ENCODE measurements at regions not wholly inside any gene's neighbourhood (a gene's known extent, or its start where the extent isn't known, plus 50 kb on each side); places are given as distances from the start of the nearest gene placed in this dataset.
A peak's percentile ranks its signal among the peaks of the same experiment; 100 is the strongest.

DNA sequence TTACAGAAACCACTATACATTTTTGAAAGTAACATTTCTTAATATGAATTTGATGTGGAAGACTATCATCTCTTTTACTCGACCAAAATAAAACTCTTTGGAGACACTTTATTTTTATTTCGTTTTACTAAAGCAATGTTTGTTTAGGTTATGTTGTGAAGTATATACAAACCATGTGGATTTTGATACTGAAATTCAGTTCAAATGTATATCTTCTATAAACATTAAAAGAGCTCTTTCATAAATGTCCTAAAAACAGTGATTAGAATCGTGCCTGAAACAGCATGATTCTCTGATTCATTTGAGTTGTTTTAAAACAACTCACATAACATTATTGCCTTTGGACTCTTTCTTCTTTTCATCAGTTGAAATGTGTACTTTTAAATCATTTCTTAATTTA is 373.7 kb upstream of the GOLIM4 start:
- H3K27ac Mint-ChIP-seq (ENCODE audit: unreplicated experiment): no peak overlapping the region
- Histone ChIP-seq H3K9ac (ENCODE audit: low read length) (no peak overlapping the region), H3K27ac (ENCODE audit: low read depth, low read length) (no peak overlapping the region), H3K79me2 (ENCODE audit: insufficient read depth, low read length) (no peaks in the 10 kb centered on the region), H3K9me3 (ENCODE audit: insufficient read depth, low read depth, low read length) (no peaks in the 10 kb centered on the region), H3K27me3 (ENCODE audit: insufficient read depth, low read length) (no peaks in the 10 kb centered on the region), H3K4me2 (ENCODE audit: low read length) (no peak overlapping the region), H3K4me1 (ENCODE audit: insufficient read depth, low read length) (no peaks in the 10 kb centered on the region), H4K20me1 (ENCODE audit: insufficient read depth, low read length) (no peaks in the 10 kb centered on the region), H3K36me3 (ENCODE audit: insufficient read depth, low read length) (no peaks in the 10 kb centered on the region), H3K4me3 (ENCODE audit: insufficient read depth, low read depth, low read length) (no peak overlapping the region), H2AFZ (ENCODE audit: low read depth, low read length) (no peak overlapping the region)
- FAIRE-seq (no peak), DNase-seq (ENCODE audit: low read depth) (no peak)
- H3K36me3 Mint-ChIP-seq (ENCODE audit: low read depth, unreplicated experiment): no peaks in the 10 kb centered on the region
- no peaks in the 10 kb centered on the region for H3K4me1 Mint-ChIP-seq (ENCODE audit: low read depth, unreplicated experiment)
- no peaks in the 10 kb centered on the region for H3K27me3 Mint-ChIP-seq (ENCODE audit: low read depth, unreplicated experiment)
- TF ChIP-seq EZH2 (IDR thresholded peaks at IDR 0.05; ENCODE audit: insufficient read depth, low read length): no peak
- TF ChIP-seq, protein P1, sequence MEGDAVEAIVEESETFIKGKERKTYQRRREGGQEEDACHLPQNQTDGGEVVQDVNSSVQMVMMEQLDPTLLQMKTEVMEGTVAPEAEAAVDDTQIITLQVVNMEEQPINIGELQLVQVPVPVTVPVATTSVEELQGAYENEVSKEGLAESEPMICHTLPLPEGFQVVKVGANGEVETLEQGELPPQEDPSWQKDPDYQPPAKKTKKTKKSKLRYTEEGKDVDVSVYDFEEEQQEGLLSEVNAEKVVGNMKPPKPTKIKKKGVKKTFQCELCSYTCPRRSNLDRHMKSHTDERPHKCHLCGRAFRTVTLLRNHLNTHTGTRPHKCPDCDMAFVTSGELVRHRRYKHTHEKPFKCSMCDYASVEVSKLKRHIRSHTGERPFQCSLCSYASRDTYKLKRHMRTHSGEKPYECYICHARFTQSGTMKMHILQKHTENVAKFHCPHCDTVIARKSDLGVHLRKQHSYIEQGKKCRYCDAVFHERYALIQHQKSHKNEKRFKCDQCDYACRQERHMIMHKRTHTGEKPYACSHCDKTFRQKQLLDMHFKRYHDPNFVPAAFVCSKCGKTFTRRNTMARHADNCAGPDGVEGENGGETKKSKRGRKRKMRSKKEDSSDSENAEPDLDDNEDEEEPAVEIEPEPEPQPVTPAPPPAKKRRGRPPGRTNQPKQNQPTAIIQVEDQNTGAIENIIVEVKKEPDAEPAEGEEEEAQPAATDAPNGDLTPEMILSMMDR (IDR thresholded peaks at IDR 0.05; ENCODE audit: insufficient read depth, low read depth, low read length): no peak
- no peak overlapping the region for H3K4me3 Mint-ChIP-seq (ENCODE audit: unreplicated experiment)
- no peaks in the 10 kb centered on the region for H3K9me3 Mint-ChIP-seq (ENCODE audit: unreplicated experiment)

DNA sequence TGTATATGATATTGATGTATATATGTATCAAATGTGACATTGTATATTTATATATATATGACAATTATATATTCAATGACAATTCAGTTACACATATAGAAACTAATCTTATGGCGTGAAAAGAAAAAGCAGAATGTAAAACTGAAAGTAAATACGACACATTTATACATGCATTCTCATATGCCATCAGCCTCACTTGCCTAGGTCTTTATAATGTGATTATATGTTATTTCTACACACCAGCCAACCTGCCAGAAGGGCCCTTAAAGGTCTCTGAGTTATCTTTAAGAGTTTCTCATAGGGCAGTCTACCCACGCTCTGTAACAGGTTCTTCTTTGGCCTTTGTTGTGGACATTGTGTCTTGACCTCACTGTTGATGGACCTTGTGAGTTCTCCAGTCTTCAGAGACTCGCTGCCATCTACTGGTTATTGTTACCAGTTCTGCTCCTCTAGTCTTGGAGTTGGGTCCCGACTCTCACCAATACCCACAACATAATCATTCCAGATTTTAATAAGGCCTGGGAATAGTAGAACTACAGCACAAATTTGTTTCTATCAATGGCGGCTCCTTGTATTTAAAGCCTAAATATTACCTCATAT is 371.5 kb upstream of the GOLIM4 start:
- no peak for FAIRE-seq
- Histone ChIP-seq H3K9ac (ENCODE audit: low read length) (no peak overlapping the region), H3K27ac (ENCODE audit: low read depth, low read length) (no peak overlapping the region), H3K36me3 (ENCODE audit: insufficient read depth, low read length) (no peaks in the 10 kb centered on the region), H4K20me1 (ENCODE audit: insufficient read depth, low read length) (no peaks in the 10 kb centered on the region), H3K9me3 (ENCODE audit: insufficient read depth, low read depth, low read length) (no peaks in the 10 kb centered on the region), H3K79me2 (ENCODE audit: insufficient read depth, low read length) (no peaks in the 10 kb centered on the region), H3K4me2 (ENCODE audit: low read length) (no peak overlapping the region), H3K27me3 (ENCODE audit: insufficient read depth, low read length) (no peaks in the 10 kb centered on the region), H3K4me1 (ENCODE audit: insufficient read depth, low read length) (no peaks in the 10 kb centered on the region), H3K4me3 (ENCODE audit: insufficient read depth, low read depth, low read length) (no peak overlapping the region), H2AFZ (ENCODE audit: low read depth, low read length) (no peak overlapping the region)
- peak; percentile 22 for DNase-seq (ENCODE audit: low read depth)
- TF ChIP-seq EZH2 (IDR thresholded peaks at IDR 0.05; ENCODE audit: insufficient read depth, low read length): no peak
- TF ChIP-seq, protein P1 (IDR thresholded peaks at IDR 0.05; ENCODE audit: insufficient read depth, low read depth, low read length): peak; percentile 53
- Mint-ChIP-seq H3K27ac (ENCODE audit: unreplicated experiment) (no peak overlapping the region), H3K4me3 (ENCODE audit: unreplicated experiment) (no peak overlapping the region), H3K9me3 (ENCODE audit: unreplicated experiment) (no peaks in the 10 kb centered on the region), H3K36me3 (ENCODE audit: low read depth, unreplicated experiment) (no peaks in the 10 kb centered on the region), H3K4me1 (ENCODE audit: low read depth, unreplicated experiment) (no peaks in the 10 kb centered on the region), H3K27me3 (ENCODE audit: low read depth, unreplicated experiment) (no peaks in the 10 kb centered on the region)

DNA sequence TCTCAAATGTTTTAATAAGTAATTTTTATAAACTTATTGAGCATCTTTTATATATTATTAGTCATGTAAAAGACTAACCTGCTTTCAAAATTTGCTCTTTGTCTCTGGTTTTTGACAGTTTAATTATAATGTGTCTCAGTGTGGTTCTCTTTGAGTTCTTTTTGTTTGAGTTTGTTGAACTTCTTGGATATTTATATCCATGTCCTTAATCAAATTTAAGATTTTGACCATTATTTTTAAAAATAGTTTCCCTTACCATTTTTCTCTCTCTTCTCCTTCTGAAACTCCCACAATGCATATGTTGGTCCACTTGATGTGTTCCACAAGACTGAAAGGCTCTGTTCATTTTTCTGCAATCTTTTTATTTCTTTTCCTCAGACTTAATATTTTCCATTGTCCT is 366.1 kb upstream of the GOLIM4 start:
- Histone ChIP-seq H3K36me3 (ENCODE audit: insufficient read depth, low read length) (no peaks in the 10 kb centered on the region), H3K4me2 (ENCODE audit: low read length) (no peak overlapping the region), H3K27me3 (ENCODE audit: insufficient read depth, low read length) (no peaks in the 10 kb centered on the region), H3K4me1 (ENCODE audit: insufficient read depth, low read length) (no peaks in the 10 kb centered on the region), H3K27ac (ENCODE audit: low read depth, low read length) (no peak overlapping the region), H4K20me1 (ENCODE audit: insufficient read depth, low read length) (no peaks in the 10 kb centered on the region), H2AFZ (ENCODE audit: low read depth, low read length) (no peak overlapping the region), H3K4me3 (ENCODE audit: insufficient read depth, low read depth, low read length) (no peak overlapping the region), H3K9me3 (ENCODE audit: insufficient read depth, low read depth, low read length) (no peaks in the 10 kb centered on the region), H3K79me2 (ENCODE audit: insufficient read depth, low read length) (no peaks in the 10 kb centered on the region), H3K9ac (ENCODE audit: low read length) (no peak overlapping the region)
- H3K9me3 Mint-ChIP-seq (ENCODE audit: unreplicated experiment): peaks cover 4% of the 10 kb centered on the region
- H3K27me3 Mint-ChIP-seq (ENCODE audit: low read depth, unreplicated experiment): no peaks in the 10 kb centered on the region
- no peak overlapping the region for H3K27ac Mint-ChIP-seq (ENCODE audit: unreplicated experiment)
- no peak for TF ChIP-seq EZH2 (IDR thresholded peaks at IDR 0.05; ENCODE audit: insufficient read depth, low read length)
- TF ChIP-seq, protein P1 (IDR thresholded peaks at IDR 0.05; ENCODE audit: insufficient read depth, low read depth, low read length): no peak
- H3K36me3 Mint-ChIP-seq (ENCODE audit: low read depth, unreplicated experiment): no peaks in the 10 kb centered on the region
- H3K4me3 Mint-ChIP-seq (ENCODE audit: unreplicated experiment): no peak overlapping the region
- no peak for FAIRE-seq
- DNase-seq (ENCODE audit: low read depth): no peak
- H3K4me1 Mint-ChIP-seq (ENCODE audit: low read depth, unreplicated experiment): no peaks in the 10 kb centered on the region
